ENCODE measurements at regions not wholly inside any gene's neighbourhood (a gene's known extent, or its start where the extent isn't known, plus 50 kb on each side); places are given as distances from the start of the nearest gene placed in this dataset.

- no peak overlapping the region for H3K27ac ChIP-seq
- no peak for TF ChIP-seq CTCF (IDR thresholded peaks at IDR 0.05)
- DNase-seq (no peak), ATAC-seq (no peak)
- intact Hi-C loops (cut with DNase I): no loop called here
- H3K4me1 ChIP-seq: no peaks in the 10 kb centered on the region
- WGBS, 3 donors: 82 to 86% (median 83%) methylated on average over 4 of the region's 4 CpGs
- H3K4me3 ChIP-seq: no peak overlapping the region
- H3K36me3 ChIP-seq (ENCODE audit: insufficient read depth in 1 of 2, low read depth in 1 of 2): no peaks in the 10 kb centered on the region
- no peaks in the 10 kb centered on the region for H3K9me3 ChIP-seq
- no peaks in the 10 kb centered on the region for H3K27me3 ChIP-seq (ENCODE audit: insufficient read depth in 3 of 3, low read length in 2 of 3)
Observed at GRCh38 chr4:187118166-187118565, 394.5 kb upstream of the FAT1 start.

GRCh38 chr4:187118602-187119120 is 395.0 kb upstream of the FAT1 start:
- TF ChIP-seq CTCF (IDR thresholded peaks at IDR 0.05): no peak
- Histone ChIP-seq H3K36me3 (ENCODE audit: insufficient read depth in 1 of 2, low read depth in 1 of 2) (no peaks in the 10 kb centered on the region), H3K9me3 (no peaks in the 10 kb centered on the region), H3K4me3 (no peak overlapping the region), H3K4me1 (no peaks in the 10 kb centered on the region), H3K27me3 (ENCODE audit: insufficient read depth in 3 of 3, low read length in 2 of 3) (no peaks in the 10 kb centered on the region), H3K27ac (no peak overlapping the region)
- ATAC-seq: no peak
- WGBS, 3 donors: 82% methylated on average over 1 of the region's 1 CpG
- intact Hi-C loops (cut with DNase I): no loop called here
- DNase-seq: no peak

- no peak overlapping the region for H3K4me3 ChIP-seq
- DNase-seq (no peak), ATAC-seq (no peak)
- no peak for TF ChIP-seq CTCF (IDR thresholded peaks at IDR 0.05)
- 33 to 54% (median 36%) methylated on average over 12 of the region's 12 CpGs for WGBS, 3 donors
- H3K27ac ChIP-seq: no peak overlapping the region
- H3K27me3 ChIP-seq (ENCODE audit: insufficient read depth in 3 of 3, low read length in 2 of 3): no peaks in the 10 kb centered on the region
- H3K9me3 ChIP-seq: no peaks in the 10 kb centered on the region
- H3K4me1 ChIP-seq: no peaks in the 10 kb centered on the region
- no peaks in the 10 kb centered on the region for H3K36me3 ChIP-seq (ENCODE audit: insufficient read depth in 1 of 2, low read depth in 1 of 2)
- intact Hi-C loops (cut with DNase I): no loop called here
Observed at GRCh38 chr4:187124331-187124730, 400.7 kb upstream of the FAT1 start.

- Histone ChIP-seq H3K4me1 (no peaks in the 10 kb centered on the region), H3K4me3 (no peak overlapping the region), H3K27ac (no peak overlapping the region), H3K9me3 (no peaks in the 10 kb centered on the region), H3K27me3 (ENCODE audit: insufficient read depth in 3 of 3, low read length in 2 of 3) (no peaks in the 10 kb centered on the region), H3K36me3 (ENCODE audit: insufficient read depth in 1 of 2, low read depth in 1 of 2) (no peaks in the 10 kb centered on the region)
- no peak for ATAC-seq
- no peak for TF ChIP-seq CTCF (IDR thresholded peaks at IDR 0.05)
- intact Hi-C loops (cut with DNase I): no loop called here
- DNase-seq: no peak
- WGBS, 3 donors: 63 to 70% (median 63%) methylated on average over 19 of the region's 19 CpGs
Observed at GRCh38 chr4:187125062-187125461, 401.4 kb upstream of the FAT1 start.

- 75 to 86% (median 84%) methylated on average over 3 of the region's 3 CpGs for WGBS, 3 donors
- H3K4me1 ChIP-seq: no peaks in the 10 kb centered on the region
- no peaks in the 10 kb centered on the region for H3K27me3 ChIP-seq (ENCODE audit: insufficient read depth in 3 of 3, low read length in 2 of 3)
- no peaks in the 10 kb centered on the region for H3K9me3 ChIP-seq
- no peak for TF ChIP-seq CTCF (IDR thresholded peaks at IDR 0.05)
- intact Hi-C loops (cut with DNase I): no loop called here
- no peak overlapping the region for H3K4me3 ChIP-seq
- no peak for DNase-seq
- no peaks in the 10 kb centered on the region for H3K36me3 ChIP-seq (ENCODE audit: insufficient read depth in 1 of 2, low read depth in 1 of 2)
- H3K27ac ChIP-seq: no peak overlapping the region
- no peak for ATAC-seq
Observed at GRCh38 chr4:187127456-187127855, 403.8 kb upstream of the FAT1 start.

All from psoas muscle (tissue), 7 donors.